SU-DHL-6 (cell line): ENCODE measurements at regions not wholly inside any gene's neighbourhood (a gene's known extent, or its start where the extent isn't known, plus 50 kb on each side); places are given as distances from the start of the nearest gene placed in this dataset.
"Not testable (repeated sequence)": the region's sequence is repeated elsewhere in the genome, so short reads cannot be mapped to it uniquely, and the experiment has no call there.

Experiments
- H2AFZ ChIP-seq: fragments of 200-600 bp; sonication (generic); 2 replicates; pipeline ENCODE4 v1.6.1; 2014; ENCODE audit warnings: low read depth, mild to moderate bottlenecking, moderate library complexity, mixed read lengths, antibody characterized with exemption, low read length; ENCODE audit not compliant: severe bottlenecking
- H3F3A ChIP-seq: fragments of 200-600 bp; shearing (Covaris generic); 2 replicates; pipeline ENCODE4 v1.6.0; 2016; ENCODE audit warnings: antibody characterized with exemption, mild to moderate bottlenecking; ENCODE audit not compliant: insufficient read depth
- H3K27ac ChIP-seq: fragments of 200-600 bp; sonication (generic); 2 replicates; pipeline ENCODE4 v1.5.1; 2016; ENCODE audit warnings: low read depth, mild to moderate bottlenecking, low read length, moderate library complexity, mixed read lengths
- H3K27me3 ChIP-seq: fragments of 200-600 bp; sonication (generic), shearing (Covaris generic); 2 replicates; pipeline ENCODE4 v1.6.0; 2014; ENCODE audit warnings: mild to moderate bottlenecking, low read length
- H3K36me3 ChIP-seq: fragments of 200-600 bp; sonication (generic); 2 replicates; pipeline ENCODE4 v1.6.1; 2014; ENCODE audit warnings: mild to moderate bottlenecking, low read length, mixed read lengths
- H3K4me2 ChIP-seq: fragments of 300-600, 200-600 bp; shearing (Covaris generic), sonication (generic); 2 replicates; pipeline ENCODE4 v1.6.0; 2014; ENCODE audit warnings: low read length, low read depth, mild to moderate bottlenecking; ENCODE audit not compliant: poor library complexity, severe bottlenecking
- H3K4me3 ChIP-seq: fragments of 200-600 bp; sonication (generic); 2 replicates; pipeline ENCODE4 v1.5.1; 2014; ENCODE audit warnings: antibody characterized with exemption, low read length, mild to moderate bottlenecking, mixed read lengths; ENCODE audit not compliant: insufficient read depth, poor library complexity, severe bottlenecking
- H3K79me2 ChIP-seq: fragments of 200-600 bp; sonication (generic); 2 replicates; pipeline ENCODE4 v1.6.1; 2014; ENCODE audit warnings: mild to moderate bottlenecking, low read length, moderate library complexity; ENCODE audit not compliant: insufficient read depth
- H3K9ac ChIP-seq: fragments of 200-600 bp; sonication (generic); 2 replicates; pipeline ENCODE4 v1.7.0; 2014; ENCODE audit warnings: mild to moderate bottlenecking, low read length
- H3K9me2 ChIP-seq: fragments of 200-600 bp; sonication (generic); replicated peaks from 2 replicates; pipeline ENCODE4 v1.6.1; 2014; ENCODE audit warnings: low read length; ENCODE audit not compliant: insufficient read depth
- H3K9me3 ChIP-seq: fragments of 200-600 bp; sonication (generic); 2 replicates; pipeline ENCODE4 v1.6.1; 2014; ENCODE audit warnings: low read length, mixed read lengths; ENCODE audit not compliant: insufficient read depth
- H4K20me1 ChIP-seq: fragments of 200-600 bp; sonication (generic); 2 replicates; pipeline ENCODE4 v1.6.1; 2014; ENCODE audit warnings: low read depth, mild to moderate bottlenecking, antibody characterized with exemption, low read length, moderate library complexity, mixed read lengths
- EZH2phosphoT487 ChIP-seq: fragments of 200-600 bp; sonication (generic), shearing (Covaris generic); conservative IDR thresholded peaks from 2 replicates; pipeline ENCODE4 v1.6.1; 2018; ENCODE audit warnings: mild to moderate bottlenecking, antibody characterized with exemption, low read length, moderate library complexity, mixed read lengths
- TF ChIP-seq, protein P1 (sequence below): fragments of 200-600 bp; sonication (generic); IDR thresholded peaks from one replicate; pipeline ENCODE4 v1.5.1; 2017; ENCODE audit warnings: antibody characterized with exemption, mild to moderate bottlenecking, low read length, moderate library complexity; ENCODE audit not compliant: insufficient read depth, poor library complexity, severe bottlenecking

DNA sequence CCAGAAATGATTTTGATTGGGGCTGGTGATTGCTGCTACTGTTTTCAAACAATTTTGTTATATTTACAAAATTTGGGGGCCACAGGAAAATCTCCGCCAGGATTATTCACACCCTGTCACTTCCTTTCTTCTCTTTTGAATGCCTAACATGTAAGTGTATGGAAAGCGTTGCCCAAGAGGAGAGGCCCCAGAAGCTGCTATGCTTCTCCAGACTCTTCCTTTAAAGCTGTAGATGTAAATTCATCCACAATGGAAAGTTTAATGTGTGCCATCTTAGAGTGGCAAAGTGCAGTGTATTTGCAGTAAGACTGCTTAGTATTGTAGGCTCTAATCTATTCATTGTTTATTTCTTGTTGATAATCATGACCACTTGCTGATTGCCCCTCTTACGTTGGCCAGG is 136.7 kb upstream of the LRIG3 start:
- H2AFZ ChIP-seq, result no peak overlapping the region

GRCh38 chr12:59055204-59055860 is 135.0 kb upstream of the LRIG3 start:
- H3F3A ChIP-seq, result no peaks in the 10 kb centered on the region
- no peaks in the 10 kb centered on the region for H3K9me2 ChIP-seq
- no peak overlapping the region for H3K4me2 ChIP-seq
- no peak overlapping the region for H2AFZ ChIP-seq
- H3K79me2 ChIP-seq, result no peaks in the 10 kb centered on the region
- no peak overlapping the region for H3K4me3 ChIP-seq
- no peaks in the 10 kb centered on the region for H3K36me3 ChIP-seq
- no peak overlapping the region for H3K9ac ChIP-seq
- no peaks in the 10 kb centered on the region for H3K9me3 ChIP-seq
- TF ChIP-seq, protein P1, sequence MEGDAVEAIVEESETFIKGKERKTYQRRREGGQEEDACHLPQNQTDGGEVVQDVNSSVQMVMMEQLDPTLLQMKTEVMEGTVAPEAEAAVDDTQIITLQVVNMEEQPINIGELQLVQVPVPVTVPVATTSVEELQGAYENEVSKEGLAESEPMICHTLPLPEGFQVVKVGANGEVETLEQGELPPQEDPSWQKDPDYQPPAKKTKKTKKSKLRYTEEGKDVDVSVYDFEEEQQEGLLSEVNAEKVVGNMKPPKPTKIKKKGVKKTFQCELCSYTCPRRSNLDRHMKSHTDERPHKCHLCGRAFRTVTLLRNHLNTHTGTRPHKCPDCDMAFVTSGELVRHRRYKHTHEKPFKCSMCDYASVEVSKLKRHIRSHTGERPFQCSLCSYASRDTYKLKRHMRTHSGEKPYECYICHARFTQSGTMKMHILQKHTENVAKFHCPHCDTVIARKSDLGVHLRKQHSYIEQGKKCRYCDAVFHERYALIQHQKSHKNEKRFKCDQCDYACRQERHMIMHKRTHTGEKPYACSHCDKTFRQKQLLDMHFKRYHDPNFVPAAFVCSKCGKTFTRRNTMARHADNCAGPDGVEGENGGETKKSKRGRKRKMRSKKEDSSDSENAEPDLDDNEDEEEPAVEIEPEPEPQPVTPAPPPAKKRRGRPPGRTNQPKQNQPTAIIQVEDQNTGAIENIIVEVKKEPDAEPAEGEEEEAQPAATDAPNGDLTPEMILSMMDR, result no peak
- no peak for TF ChIP-seq EZH2phosphoT487
- no peaks in the 10 kb centered on the region for H3K27me3 ChIP-seq
- H4K20me1 ChIP-seq, result no peaks in the 10 kb centered on the region
- H3K27ac ChIP-seq, result no peak overlapping the region

More for the DNA sequence above, 136.7 kb upstream of the LRIG3 start:
- TF ChIP-seq, protein P1, result no peak
- no peak for TF ChIP-seq EZH2phosphoT487
- Histone ChIP-seq H3K36me3 (no peaks in the 10 kb centered on the region), H3K4me3 (no peak overlapping the region), H3K9me2 (no peaks in the 10 kb centered on the region), H3K9me3 (no peaks in the 10 kb centered on the region), H4K20me1 (no peaks in the 10 kb centered on the region), H3F3A (no peaks in the 10 kb centered on the region), H3K4me2 (no peak overlapping the region), H3K27me3 (no peaks in the 10 kb centered on the region), H3K79me2 (no peaks in the 10 kb centered on the region), H3K9ac (no peak overlapping the region), H3K27ac (no peak overlapping the region)

DNA sequence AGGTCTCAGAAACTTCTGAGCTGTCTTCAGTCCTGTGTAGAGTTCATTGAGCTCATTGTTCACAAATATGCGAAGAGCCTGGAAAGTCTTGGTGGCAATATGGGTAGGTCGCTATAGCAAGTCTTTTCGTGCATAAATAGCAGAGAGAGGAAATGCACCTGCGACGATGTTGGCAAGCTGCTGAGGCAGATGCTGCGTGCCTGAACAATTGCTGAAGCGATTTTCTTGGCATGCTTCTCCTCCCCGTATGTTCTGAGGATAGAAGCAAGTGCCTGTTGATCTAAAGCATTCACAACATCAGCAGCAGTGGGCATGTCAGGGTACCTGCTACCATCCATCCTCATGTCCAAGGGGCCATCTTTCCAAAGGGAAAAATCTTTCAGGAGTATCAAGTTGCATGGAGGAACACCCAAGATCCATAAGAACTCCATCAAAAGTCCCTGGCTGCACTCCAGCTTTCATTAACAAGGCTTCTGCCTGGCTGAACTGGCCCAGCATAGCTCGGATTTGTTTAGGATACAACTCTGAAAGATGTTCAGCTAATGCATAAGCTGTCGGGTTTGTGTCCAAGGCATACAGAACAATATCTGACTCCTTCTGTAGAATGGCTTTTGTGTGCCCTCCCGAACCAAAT is 133.1 kb upstream of the LRIG3 start:
- not testable (repeated sequence) for H4K20me1 ChIP-seq, H3F3A ChIP-seq, H2AFZ ChIP-seq, H3K36me3 ChIP-seq, H3K9me3 ChIP-seq, H3K4me3 ChIP-seq, H3K27me3 ChIP-seq, H3K79me2 ChIP-seq, H3K9me2 ChIP-seq, H3K9ac ChIP-seq, H3K27ac ChIP-seq, H3K4me2 ChIP-seq

GRCh38 chr12:59046763-59047534 is 126.6 kb upstream of the LRIG3 start:
- Histone ChIP-seq H2AFZ (no peak overlapping the region), H3K9me2 (no peaks in the 10 kb centered on the region), H3K27ac (no peak overlapping the region), H3K36me3 (no peaks in the 10 kb centered on the region), H4K20me1 (no peaks in the 10 kb centered on the region), H3K79me2 (no peaks in the 10 kb centered on the region), H3K27me3 (no peaks in the 10 kb centered on the region), H3F3A (no peaks in the 10 kb centered on the region), H3K4me2 (no peak overlapping the region), H3K4me3 (no peak overlapping the region), H3K9ac (no peak overlapping the region), H3K9me3 (no peaks in the 10 kb centered on the region)
- TF ChIP-seq, protein P1, result no peak
- no peak for TF ChIP-seq EZH2phosphoT487
